PC-9 (cell line): ENCODE measurements at regions not wholly inside any gene's neighbourhood (a gene's known extent, or its start where the extent isn't known, plus 50 kb on each side); places are given as distances from the start of the nearest gene placed in this dataset.

Experiments used
- BruUV-seq: library from RNA; stranded (reverse); fragments of 400-500 nt; replicated peaks from 2 replicates; lab custom pipeline; 2021; lab: Mats Ljungman, UMichigan
- CTCF ChIA-PET: fragments of 300-600 bp; sonication (Branson Sonifier 250); formaldehyde crosslinking; loops from one replicate; lab custom pipeline; 2022; ENCODE audit warnings: antibody characterized with exemption; lab: Charles Lee
- POLR2A ChIA-PET: fragments of 300-600 bp; sonication (Branson Sonifier 250); formaldehyde crosslinking; loops from one replicate; lab custom pipeline; 2022; ENCODE audit warnings: antibody characterized with exemption; ENCODE audit not compliant: unreplicated experiment; lab: Charles Lee
- DNase-seq, 2 experiments: peaks; one replicate each; pipeline versions ENCODE4 v3.0.0 to v3.0.0-alpha.2; 2015 to 2022; ENCODE audit warnings: mixed read lengths in 1 of 2
- H2AFZ ChIP-seq: fragments of 200-600 bp; sonication (generic); 2 replicates; pipeline ENCODE4 v1.8.1; 2017; ENCODE audit warnings: antibody characterized with exemption
- H3F3A ChIP-seq: fragments of 200-600 bp; sonication (generic); 2 replicates; pipeline ENCODE4 v1.8.1; 2017; ENCODE audit warnings: antibody characterized with exemption, mild to moderate bottlenecking, low read depth; ENCODE audit not compliant: insufficient read depth
- H3K27ac ChIP-seq: fragments of 200-600 bp; sonication (generic); 2 replicates; pipeline ENCODE4 v1.6.1; 2016; ENCODE audit warnings: mixed run types
- H3K27me3 ChIP-seq: fragments of 200-600 bp; sonication (generic); 2 replicates; pipeline ENCODE4 v1.6.1; 2016; ENCODE audit warnings: low read depth, mixed run types; ENCODE audit not compliant: insufficient read depth
- H3K36me3 ChIP-seq: fragments of 200-600 bp; sonication (generic); 2 replicates; pipeline ENCODE4 v1.6.1; 2016; ENCODE audit warnings: low read depth, mixed run types
- H3K4me1 ChIP-seq: fragments of 200-600 bp; sonication (generic); replicated peaks from 2 replicates; pipeline ENCODE4 v1.6.1; 2016; ENCODE audit warnings: mixed run types; ENCODE audit not compliant: insufficient read depth
- H3K4me2 ChIP-seq: fragments of 200-600 bp; sonication (generic); 2 replicates; pipeline ENCODE4 v1.6.1; 2017; ENCODE audit warnings: mixed run types
- H3K4me3 ChIP-seq: fragments of 200-600 bp; sonication (generic); 2 replicates; pipeline ENCODE4 v1.6.1; 2016; ENCODE audit warnings: mixed run types
- H3K79me2 ChIP-seq: fragments of 200-600 bp; sonication (generic); 2 replicates; pipeline ENCODE4 v1.6.1; 2017; ENCODE audit warnings: low read depth, mixed run types
- H3K9me2 ChIP-seq: fragments of 200-600 bp; sonication (generic); 2 replicates; pipeline ENCODE4 v1.8.1; 2017; ENCODE audit warnings: mild to moderate bottlenecking; ENCODE audit not compliant: insufficient read depth
- H3K9me3 ChIP-seq: fragments of 200-600 bp; sonication (generic); 2 replicates; pipeline ENCODE4 v1.8.1; 2016; ENCODE audit warnings: low read depth; ENCODE audit not compliant: insufficient read depth
- H4K20me1 ChIP-seq: fragments of 200-600 bp; sonication (generic); 2 replicates; pipeline ENCODE4 v1.8.1; 2017; ENCODE audit not compliant: insufficient read depth
- CTCF ChIP-seq: fragments of 200-600 bp; sonication (generic); conservative IDR thresholded peaks from 2 replicates; pipeline ENCODE4 v1.6.1; 2017; ENCODE audit warnings: mixed run types, antibody characterized with exemption, mild to moderate bottlenecking, moderate library complexity
- EZH2 ChIP-seq: fragments of 200-600 bp; sonication (generic); IDR thresholded peaks from 2 replicates; pipeline ENCODE4 v1.8.0; 2017; ENCODE audit warnings: antibody characterized with exemption, low read depth
- intact Hi-C: fragments of 100-400 bp; cut with micrococcal nuclease; formaldehyde crosslinking; loops from one replicate; pipeline ENCODE4 v1.10.0; 2022; ENCODE audit not compliant: unreplicated experiment

- Histone ChIP-seq H3K36me3 (no peaks in the 10 kb centered on the region), H2AFZ (no peak overlapping the region), H3F3A (no peaks in the 10 kb centered on the region), H3K4me1 (no peaks in the 10 kb centered on the region), H3K9me3 (no peaks in the 10 kb centered on the region), H3K9me2 (no peaks in the 10 kb centered on the region), H3K27me3 (no peaks in the 10 kb centered on the region), H3K4me2 (no peak overlapping the region), H4K20me1 (no peaks in the 10 kb centered on the region), H3K27ac (no peak overlapping the region), H3K4me3 (no peak overlapping the region), H3K79me2 (no peaks in the 10 kb centered on the region)
- intact Hi-C loops = no loop called here
- DNase-seq = no peak
- no TSS peak for BruUV-seq
- ChIA-PET CTCF (no interaction called here), POLR2A (no interaction called here)
- TF ChIP-seq CTCF (no peak), EZH2 (no peak)
These were observed 202.3 kb downstream of the AKAIN1 start for GRCh38 chr18:4994710-4995109.

GRCh38 chr18:4987452-4988405 is 209.3 kb downstream of the AKAIN1 start:
- H3K9me3 ChIP-seq = no peaks in the 10 kb centered on the region
- DNase-seq = no peak
- H3K27ac ChIP-seq = no peak overlapping the region
- no peaks in the 10 kb centered on the region for H3K36me3 ChIP-seq
- POLR2A ChIA-PET = no interaction called here
- no peaks in the 10 kb centered on the region for H3K4me1 ChIP-seq
- H4K20me1 ChIP-seq = no peaks in the 10 kb centered on the region
- no peaks in the 10 kb centered on the region for H3F3A ChIP-seq
- no peak overlapping the region for H3K4me3 ChIP-seq
- no peak overlapping the region for H2AFZ ChIP-seq
- no peaks in the 10 kb centered on the region for H3K27me3 ChIP-seq
- H3K79me2 ChIP-seq = no peaks in the 10 kb centered on the region
- no TSS peak for BruUV-seq
- H3K4me2 ChIP-seq = no peak overlapping the region
- no peak for TF ChIP-seq CTCF
- TF ChIP-seq EZH2 = no peak
- CTCF ChIA-PET = no interaction called here
- intact Hi-C loops = no loop called here
- no peaks in the 10 kb centered on the region for H3K9me2 ChIP-seq

GRCh38 chr18:4986677-4987076 is 210.4 kb downstream of the AKAIN1 start:
- Histone ChIP-seq H3K4me1 (no peaks in the 10 kb centered on the region), H4K20me1 (no peaks in the 10 kb centered on the region), H3F3A (no peaks in the 10 kb centered on the region), H3K27ac (no peak overlapping the region), H3K27me3 (no peaks in the 10 kb centered on the region), H3K9me2 (no peaks in the 10 kb centered on the region), H3K79me2 (no peaks in the 10 kb centered on the region), H3K4me2 (no peak overlapping the region), H3K36me3 (no peaks in the 10 kb centered on the region), H3K4me3 (no peak overlapping the region), H2AFZ (no peak overlapping the region), H3K9me3 (no peaks in the 10 kb centered on the region)
- TF ChIP-seq CTCF (no peak), EZH2 (no peak)
- intact Hi-C loops = no loop called here
- CTCF ChIA-PET = interaction anchor here (0.5 kb wide), 1 partner anchor 37 kb away, joined by 3 read pairs; no protein-coding TSS in a partner anchor
- no TSS peak for BruUV-seq
- POLR2A ChIA-PET = no interaction called here
- DNase-seq = no peak
